ENCODE measurements at regions not wholly inside any gene's neighbourhood (a gene's known extent, or its start where the extent isn't known, plus 50 kb on each side); places are given as distances from the start of the nearest gene placed in this dataset.

GRCh38 chr9:8037745-8038144, 238.2 kb upstream of the DMAC1 start:
- 92% methylated on average over 2 of the region's 2 CpGs; no CpG with 5 or more reads in 1 of the 2 experiments for WGBS, 2 experiments (ENCODE audit: extremely low coverage in 1 of 2, insufficient coverage in 1 of 2, insufficient read length in 1 of 2, insufficient replicate concordance in 2 of 2, low coverage in 1 of 2, low lambda C conversion rate in 2 of 2, missing lambda C conversion rate in 1 of 2)
- Histone ChIP-seq H3K27me3 (replicated peaks in 1 of 4; ENCODE audit: control insufficient read depth in 3 of 4, extremely low read depth in 1 of 4, insufficient read depth in 3 of 4, low read length in 3 of 4) (no peaks in the 10 kb centered on the region), H3K9ac (replicated peaks in 1 of 4; ENCODE audit: extremely low read depth in 1 of 4, low read depth in 3 of 4, low read length in 3 of 4) (no peak overlapping the region), H2AK5ac (ENCODE audit: low read depth, low read length) (no peak overlapping the region), H3K4ac (replicated peaks; ENCODE audit: insufficient read length, low read depth, low read length) (no peak overlapping the region), H3K23ac (ENCODE audit: insufficient read length) (no peak overlapping the region), H3K14ac (ENCODE audit: insufficient read length) (no peak overlapping the region), H3K4me2 (ENCODE audit: insufficient read depth in 1 of 2, low read depth in 2 of 2, low read length in 2 of 2) (no peak overlapping the region), H2BK120ac (replicated peaks; ENCODE audit: low read depth, low read length) (no peak overlapping the region), H2BK20ac (ENCODE audit: low read length) (no peak overlapping the region), H3K79me1 (ENCODE audit: low read depth, low read length) (no peaks in the 10 kb centered on the region), H3K23me2 (ENCODE audit: low read depth, low read length) (no peaks in the 10 kb centered on the region), H3K36me3 (ENCODE audit: control insufficient read depth in 2 of 4, insufficient read depth in 4 of 4, low read length in 3 of 4) (0 out of 8 replicates have a peak, but pooled peaks cover 0 to 2% (median 0%) of the 10 kb centered on the region in 4 experiments), H3K4me3 (ENCODE audit: extremely low read depth in 1 of 4, insufficient read depth in 2 of 4, low read depth in 3 of 4, low read length in 4 of 4) (no peak overlapping the region), H3K79me2 (ENCODE audit: control insufficient read depth in 1 of 2, insufficient read depth in 2 of 2, low read length in 2 of 2) (no peaks in the 10 kb centered on the region), H4K8ac (ENCODE audit: extremely low read depth, insufficient read depth, low read length) (no peak overlapping the region), H2AFZ (ENCODE audit: low read length) (no peak overlapping the region), H4K20me1 (replicated peaks in 1 of 2; ENCODE audit: control insufficient read depth in 1 of 2, insufficient read depth in 2 of 2, low read length in 2 of 2) (no peaks in the 10 kb centered on the region), H3K9me3 (ENCODE audit: insufficient read depth in 2 of 2, low read depth in 1 of 2, low read length in 1 of 2) (peaks cover 20 to 28% of the 10 kb centered on the region in 2 experiments), H4K91ac (replicated peaks; ENCODE audit: insufficient read length, low read length) (no peak overlapping the region), H4K5ac (ENCODE audit: insufficient read length, low read depth, low read length) (no peak overlapping the region), H2BK5ac (ENCODE audit: low read depth, low read length) (no peak overlapping the region), H3K4me1 (replicated peaks in 1 of 4; ENCODE audit: control insufficient read depth in 3 of 4, insufficient read depth in 4 of 4, low read length in 3 of 4) (no peaks in the 10 kb centered on the region), H2BK15ac (ENCODE audit: low read length) (no peak overlapping the region), H3K18ac (ENCODE audit: extremely low read depth, low read length) (no peak overlapping the region), H3K27ac (ENCODE audit: low read depth, low read length) (no peak overlapping the region), H2BK12ac (ENCODE audit: low read depth, low read length) (no peak overlapping the region), H3K56ac (replicated peaks; ENCODE audit: insufficient read length, low read depth, low read length) (no peak overlapping the region)
- POLR2A ChIA-PET (ENCODE audit: partially characterized antibody): no interaction called here
- CTCF ChIA-PET (ENCODE audit: partially characterized antibody): no interaction called here
- FAIRE-seq: no peak
- no peak for DNase-seq (ENCODE audit: low read depth in 1 of 2, low spot score in 2 of 2)
- TF ChIP-seq EGR1 (IDR thresholded peaks at IDR 0.05; ENCODE audit: borderline replicate concordance, low read depth, low read length): no peak
